Ascending aorta (tissue), 2 donors: ENCODE measurements at regions not wholly inside any gene's neighbourhood (a gene's known extent, or its start where the extent isn't known, plus 50 kb on each side); places are given as distances from the start of the nearest gene placed in this dataset.

Experiments used
- DNase-seq, 2 donors: peaks; one replicate each; pipeline ENCODE4 v3.0.0-alpha.2; 2019; ENCODE audit warnings: low spot score in 2 of 2
- H3K27ac ChIP-seq, 2 donors: fragments of 200-600 bp; sonication (generic); one replicate each; pipeline ENCODE4 v1.5.1; 2016 to 2017; ENCODE audit warnings: mild to moderate bottlenecking in 1 of 2
- H3K27me3 ChIP-seq: fragments of 200-600 bp; sonication (generic); one replicate; pipeline ENCODE4 v1.5.1; 2017
- H3K36me3 ChIP-seq, 2 donors: fragments of 200-600 bp; sonication (generic); one replicate each; pipeline ENCODE4 v1.5.1; 2016
- H3K4me1 ChIP-seq, 2 donors: fragments of 200-600 bp; sonication (generic); one replicate each; pipeline ENCODE4 v1.5.1; 2016 to 2017; ENCODE audit warnings: mild to moderate bottlenecking in 1 of 2
- H3K4me3 ChIP-seq, 2 donors: fragments of 200-600 bp; sonication (generic); one replicate each; pipeline ENCODE4 v1.5.1; 2016 to 2017; ENCODE audit warnings: mild to moderate bottlenecking in 1 of 2
- H3K9me3 ChIP-seq, 2 donors: fragments of 200-600 bp; sonication (generic); one replicate each; pipeline ENCODE4 v1.5.1; 2016
- CTCF ChIP-seq, 3 experiments: fragments of 200-600 bp in 2 of 3; fragments of 450-650 bp in 1 of 3; sonication (generic) in 2 of 3; IDR thresholded peaks; one replicate each; pipeline ENCODE4 v1.5.1; 2016 to 2019; ENCODE audit warnings: antibody characterized with exemption in 3 of 3, mild to moderate bottlenecking in 1 of 3, moderate library complexity in 1 of 3
- intact Hi-C: fragments of 100-400 bp; cut with DNase I; formaldehyde crosslinking; loops from one replicate; pipeline ENCODE4 v1.15.1; 2023

DNA sequence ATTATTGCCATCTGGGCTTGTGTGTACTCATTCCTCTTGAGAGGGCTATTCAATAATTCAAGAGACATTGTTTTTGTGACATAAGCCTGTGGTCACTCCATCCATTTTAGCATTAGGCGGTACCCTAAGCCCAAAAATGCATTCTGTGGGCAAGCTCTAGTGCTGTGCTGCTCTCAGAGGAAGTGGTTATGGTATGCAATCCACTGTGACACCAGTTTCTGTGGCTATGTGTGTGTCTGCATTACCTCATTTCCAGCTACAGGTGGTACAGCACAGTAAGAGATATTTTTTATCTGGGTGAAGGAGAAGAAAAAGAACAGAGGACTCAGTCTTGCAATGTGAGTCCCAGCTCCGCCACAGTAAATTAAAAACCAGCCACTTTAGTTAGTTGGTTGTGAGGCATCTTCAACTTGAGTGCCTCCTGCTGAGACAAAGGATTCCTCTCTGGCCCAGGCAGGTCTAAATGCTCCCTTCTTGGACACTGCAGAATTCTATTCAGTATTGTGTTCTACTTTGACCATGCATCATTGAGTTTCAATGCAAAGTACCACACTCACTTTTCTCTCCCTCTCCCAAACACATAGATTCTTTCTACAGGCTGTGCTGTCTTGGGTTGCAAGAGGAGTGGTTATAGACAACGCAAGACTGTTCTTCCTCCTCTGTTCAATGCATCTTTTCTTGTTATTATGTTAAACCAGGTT lies 777.8 kb upstream of the BRINP3 start:
- intact Hi-C loops: no loop called here
- Histone ChIP-seq H3K4me1 (no peaks in the 10 kb centered on the region), H3K4me3 (no peak overlapping the region), H3K27ac (no peak overlapping the region), H3K27me3 (no peaks in the 10 kb centered on the region), H3K36me3 (no peaks in the 10 kb centered on the region), H3K9me3 (no peaks in the 10 kb centered on the region)
- TF ChIP-seq CTCF (IDR thresholded peaks at IDR 0.05): no peak
- DNase-seq: no peak

- TF ChIP-seq CTCF (IDR thresholded peaks at IDR 0.05): no peak
- Histone ChIP-seq H3K4me3 (no peak overlapping the region), H3K9me3 (no peaks in the 10 kb centered on the region), H3K27me3 (no peaks in the 10 kb centered on the region), H3K27ac (no peak overlapping the region), H3K36me3 (no peaks in the 10 kb centered on the region), H3K4me1 (no peaks in the 10 kb centered on the region)
- intact Hi-C loops: no loop called here
- DNase-seq: no peak
Measured at GRCh38 chr1:191256917-191257316, 779.3 kb upstream of the BRINP3 start.

- Histone ChIP-seq H3K9me3 (no peaks in the 10 kb centered on the region), H3K4me1 (no peaks in the 10 kb centered on the region), H3K36me3 (no peaks in the 10 kb centered on the region), H3K4me3 (no peak overlapping the region), H3K27me3 (no peaks in the 10 kb centered on the region), H3K27ac (no peak overlapping the region)
- TF ChIP-seq CTCF (IDR thresholded peaks at IDR 0.05): no peak
- intact Hi-C loops: no loop called here
- DNase-seq: no peak
Measured at GRCh38 chr1:191260056-191260455, 782.4 kb upstream of the BRINP3 start.

GRCh38 chr1:191261111-191261510 lies 783.4 kb upstream of the BRINP3 start:
- no peaks in the 10 kb centered on the region for H3K36me3 ChIP-seq
- DNase-seq: no peak
- TF ChIP-seq CTCF (IDR thresholded peaks at IDR 0.05): no peak
- H3K27ac ChIP-seq: no peak overlapping the region
- H3K9me3 ChIP-seq: no peaks in the 10 kb centered on the region
- intact Hi-C loops: no loop called here
- no peaks in the 10 kb centered on the region for H3K27me3 ChIP-seq
- no peak overlapping the region for H3K4me3 ChIP-seq
- H3K4me1 ChIP-seq: no peaks in the 10 kb centered on the region

DNA sequence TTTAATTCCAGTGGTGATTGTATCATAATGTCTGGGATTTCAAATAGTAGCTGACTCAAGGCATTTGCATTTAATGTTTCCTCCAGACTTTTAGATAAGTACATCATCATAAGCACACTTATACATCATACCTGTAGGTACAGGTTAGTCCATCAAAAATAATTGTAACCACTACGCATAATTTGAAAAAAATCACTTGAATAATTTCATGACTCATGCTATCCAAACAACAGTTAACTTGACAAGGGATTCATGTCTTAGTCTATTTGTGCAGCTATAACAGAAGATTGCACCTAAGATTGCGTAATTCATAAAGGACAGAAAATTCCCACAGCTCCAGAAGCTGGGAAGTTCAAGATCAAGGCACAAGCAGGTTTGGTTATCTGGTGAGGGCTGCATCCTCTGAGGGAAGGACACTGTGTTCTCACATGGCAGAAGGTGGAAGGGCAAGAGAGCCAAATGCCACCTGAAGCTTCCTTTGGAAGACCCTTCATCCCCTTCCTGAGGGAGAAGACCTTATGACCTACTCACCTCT lies 801.7 kb upstream of the BRINP3 start:
- H3K27me3 ChIP-seq: no peaks in the 10 kb centered on the region
- DNase-seq: no peak
- H3K4me1 ChIP-seq: no peaks in the 10 kb centered on the region
- intact Hi-C loops: no loop called here
- no peak for TF ChIP-seq CTCF (IDR thresholded peaks at IDR 0.05)
- no peak overlapping the region for H3K27ac ChIP-seq
- no peak overlapping the region for H3K4me3 ChIP-seq
- H3K9me3 ChIP-seq: no peaks in the 10 kb centered on the region
- no peaks in the 10 kb centered on the region for H3K36me3 ChIP-seq
